H9 (cell line): ENCODE measurements at regions not wholly inside any gene's neighbourhood (a gene's known extent, or its start where the extent isn't known, plus 50 kb on each side); places are given as distances from the start of the nearest gene placed in this dataset.

ENCODE experiments used
- DNase-seq: peaks from one replicate; pipeline ENCODE4 v3.0.0-alpha.2; 2017
- H2AFZ ChIP-seq: one replicate; pipeline ENCODE4 v1.6.1; 2013; ENCODE audit warnings: mild to moderate bottlenecking, low read length, control low read depth, moderate library complexity
- H2AK5ac ChIP-seq: 2 replicates; pipeline ENCODE4 v1.6.1; 2013; ENCODE audit warnings: low read length, control low read depth, mixed read lengths; ENCODE audit not compliant: insufficient read length
- H2BK120ac ChIP-seq: one replicate; pipeline ENCODE4 v1.6.1; 2013; ENCODE audit warnings: low read depth, mild to moderate bottlenecking, low read length, control low read depth, inconsistent platforms; ENCODE audit not compliant: poor library complexity, severe bottlenecking
- H2BK12ac ChIP-seq: 2 replicates; pipeline ENCODE4 v1.6.1; 2013; ENCODE audit warnings: low read length, control low read depth, mixed read lengths, low read depth; ENCODE audit not compliant: insufficient read length
- H2BK15ac ChIP-seq: 2 replicates; pipeline ENCODE4 v1.6.1; 2013; ENCODE audit warnings: low read depth, low read length, control low read depth
- H2BK20ac ChIP-seq: one replicate; pipeline ENCODE4 v1.6.1; 2013; ENCODE audit warnings: low read depth, mild to moderate bottlenecking, low read length, control low read depth, inconsistent platforms; ENCODE audit not compliant: poor library complexity, severe bottlenecking
- H2BK5ac ChIP-seq: 2 replicates; pipeline ENCODE4 v1.6.1; 2013; ENCODE audit warnings: low read length, control low read depth, mixed read lengths; ENCODE audit not compliant: insufficient read length
- H3K14ac ChIP-seq: 2 replicates; pipeline ENCODE4 v1.6.1; 2013; ENCODE audit warnings: low read length, control low read depth; ENCODE audit not compliant: insufficient read depth
- H3K18ac ChIP-seq: 2 replicates; pipeline ENCODE4 v1.6.1; 2013; ENCODE audit warnings: low read depth, mild to moderate bottlenecking, mixed read lengths, low read length, control low read depth; ENCODE audit not compliant: insufficient read length
- H3K23ac ChIP-seq: 2 replicates; pipeline ENCODE4 v1.6.1; 2013; ENCODE audit warnings: low read length, control low read depth, mixed read lengths, low read depth; ENCODE audit not compliant: insufficient read length
- H3K23me2 ChIP-seq: 2 replicates; pipeline ENCODE4 v1.6.1; 2013; ENCODE audit warnings: low read depth, mild to moderate bottlenecking, mixed read lengths, low read length, control low read depth; ENCODE audit not compliant: insufficient read length, poor library complexity, severe bottlenecking
- H3K27ac ChIP-seq: 2 replicates; pipeline ENCODE4 v1.5.1; 2013; ENCODE audit warnings: low read length, control low read depth, mixed read lengths, low read depth; ENCODE audit not compliant: insufficient read length
- H3K27me3 ChIP-seq: 2 replicates; pipeline ENCODE4 v1.6.1; 2013; ENCODE audit warnings: low read length, control low read depth, inconsistent platforms; ENCODE audit not compliant: insufficient read depth
- H3K4ac ChIP-seq: 2 replicates; pipeline ENCODE4 v1.6.1; 2013; ENCODE audit warnings: low read depth, mild to moderate bottlenecking, control low read depth, inconsistent platforms, low read length, moderate library complexity
- H3K4me1 ChIP-seq: 2 replicates; pipeline ENCODE4 v1.6.1; 2013; ENCODE audit warnings: low read length, control low read depth, inconsistent platforms; ENCODE audit not compliant: insufficient read depth
- H3K4me2 ChIP-seq: 2 replicates; pipeline ENCODE4 v1.6.1; 2013; ENCODE audit warnings: low read length, control low read depth, mixed read lengths; ENCODE audit not compliant: insufficient read length, insufficient read depth
- H3K56ac ChIP-seq: 2 replicates; pipeline ENCODE4 v1.6.1; 2013; ENCODE audit warnings: low read depth, mild to moderate bottlenecking, mixed read lengths, low read length, control low read depth; ENCODE audit not compliant: insufficient read length
- H3K79me1 ChIP-seq: 2 replicates; pipeline ENCODE4 v1.6.1; 2013; ENCODE audit warnings: low read depth, mild to moderate bottlenecking, moderate library complexity, low read length, control low read depth, inconsistent platforms; ENCODE audit not compliant: insufficient read depth, poor library complexity, severe bottlenecking
- H3K79me2 ChIP-seq: 2 replicates; pipeline ENCODE4 v1.6.1; 2013; ENCODE audit warnings: low read length, control low read depth, inconsistent platforms; ENCODE audit not compliant: insufficient read depth
- H3K9ac ChIP-seq: 2 replicates; pipeline ENCODE4 v1.6.1; 2013; ENCODE audit warnings: low read length, control low read depth, mixed read lengths; ENCODE audit not compliant: insufficient read length; ENCODE audit errors: extremely low read depth
- H3K9me3 ChIP-seq: one replicate; pipeline ENCODE4 v1.6.1; 2013; ENCODE audit warnings: low read depth, low read length, inconsistent platforms; ENCODE audit not compliant: control insufficient read depth
- H3T11ph ChIP-seq: one replicate; pipeline ENCODE4 v1.6.1; 2013; ENCODE audit warnings: mild to moderate bottlenecking, low read length, control low read depth, inconsistent platforms
- H4K20me1 ChIP-seq: one replicate; pipeline ENCODE4 v1.6.1; 2013; ENCODE audit not compliant: control insufficient read depth, insufficient read length, insufficient read depth
- H4K5ac ChIP-seq: 2 replicates; pipeline ENCODE4 v1.6.1; 2013; ENCODE audit warnings: low read depth, mild to moderate bottlenecking, mixed read lengths, low read length, control low read depth; ENCODE audit not compliant: insufficient read length
- H4K8ac ChIP-seq: replicated peaks from 2 replicates; pipeline ENCODE4 v1.6.1; 2013; ENCODE audit warnings: low read length, control low read depth, mixed read lengths, low read depth; ENCODE audit not compliant: insufficient read length
- H4K91ac ChIP-seq: 2 replicates; pipeline ENCODE4 v1.6.1; 2013; ENCODE audit warnings: low read depth, mild to moderate bottlenecking, moderate library complexity, mixed read lengths, low read length, control low read depth; ENCODE audit not compliant: insufficient read length
- H3K27ac Mint-ChIP-seq, 3 experiments: 2 replicates in 2 of 3; 3 replicates in 1 of 3; pipeline ENCODE4 v1.8.0; 2020 to 2021; ENCODE audit warnings: mixed read lengths in 3 of 3, mild to moderate bottlenecking in 1 of 3, moderate library complexity in 1 of 3
- H3K27me3 Mint-ChIP-seq: 2 replicates; pipeline ENCODE4 v1.8.0; 2021; ENCODE audit warnings: low read depth, mild to moderate bottlenecking, moderate library complexity, mixed read lengths
- H3K36me3 Mint-ChIP-seq, 3 experiments: 2 replicates in 2 of 3; 3 replicates in 1 of 3; pipeline ENCODE4 v1.8.0; 2020 to 2021; ENCODE audit warnings: low read depth in 3 of 3, mixed read lengths in 3 of 3; ENCODE audit not compliant: insufficient read depth in 1 of 3
- H3K4me1 Mint-ChIP-seq, 2 experiments: 2 replicates each; pipeline ENCODE4 v1.8.0; 2020; ENCODE audit warnings: mixed read lengths in 2 of 2
- H3K4me3 Mint-ChIP-seq, 2 experiments: 2 replicates in 1 of 2; 3 replicates in 1 of 2; pipeline ENCODE4 v1.8.0; 2020 to 2021; ENCODE audit warnings: mild to moderate bottlenecking in 2 of 2, mixed read lengths in 2 of 2, moderate library complexity in 1 of 2
- H3K9me3 Mint-ChIP-seq, 2 experiments: 2 replicates in 1 of 2; 3 replicates in 1 of 2; pipeline ENCODE4 v1.8.0; 2020; ENCODE audit warnings: mild to moderate bottlenecking in 2 of 2, mixed read lengths in 2 of 2, moderate library complexity in 1 of 2
- WGBS: extraction: QIAGEN DNeasy Blood & Tissue Kit; methylation state at CpG from one replicate; pipeline ENCODE4 v1.1.7; 2013; ENCODE audit warnings: missing lambda C conversion rate, low lambda C conversion rate, mixed read lengths; ENCODE audit not compliant: insufficient read length; ENCODE audit errors: extremely low coverage; 5-methylcytosine and 5-hydroxymethylcytosine counted together
- TF ChIP-seq, protein P1 (sequence below): fragments of 200-600 bp; sonication (generic); conservative IDR thresholded peaks from 3 replicates; pipeline ENCODE4 v1.8.0; 2021; ENCODE audit warnings: antibody characterized with exemption, mild to moderate bottlenecking

DNA sequence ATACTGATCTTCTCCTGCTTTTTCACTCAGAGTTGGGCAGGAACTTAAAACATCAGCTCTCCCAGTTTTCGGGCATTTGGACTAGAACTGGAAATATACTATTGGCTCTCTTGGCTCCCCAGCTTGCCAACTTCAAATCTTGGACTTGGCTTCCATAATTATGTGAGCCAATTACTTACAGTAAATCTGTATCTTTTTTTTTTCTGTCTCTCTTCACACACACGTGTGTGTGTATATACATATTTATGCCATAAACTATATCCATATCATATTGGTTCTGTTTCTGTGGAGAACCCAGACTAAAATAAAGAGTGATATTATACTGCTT lies 379.6 kb upstream of the PRR16 start:
- Mint-ChIP-seq H3K9me3 (no peaks in the 10 kb centered on the region; a peak in 1 of 5 replicates), H3K4me3 (no peak overlapping the region), H3K27me3 (no peaks in the 10 kb centered on the region), H3K27ac (peak overlapping the region in 1 of 3 experiments; percentile 80; a peak in 2 of 7 replicates), H3K4me1 (peaks cover 11 to 14% of the 10 kb centered on the region in 2 experiments), H3K36me3 (no peaks in the 10 kb centered on the region)
- H3K4ac ChIP-seq = no peak overlapping the region
- no peaks in the 10 kb centered on the region for H3K9me3 ChIP-seq
- no peak overlapping the region for H3K4me2 ChIP-seq
- H4K8ac ChIP-seq = no peak overlapping the region
- H2BK120ac ChIP-seq = no peak overlapping the region
- H3T11ph ChIP-seq = no peak overlapping the region
- TF ChIP-seq, protein P1, sequence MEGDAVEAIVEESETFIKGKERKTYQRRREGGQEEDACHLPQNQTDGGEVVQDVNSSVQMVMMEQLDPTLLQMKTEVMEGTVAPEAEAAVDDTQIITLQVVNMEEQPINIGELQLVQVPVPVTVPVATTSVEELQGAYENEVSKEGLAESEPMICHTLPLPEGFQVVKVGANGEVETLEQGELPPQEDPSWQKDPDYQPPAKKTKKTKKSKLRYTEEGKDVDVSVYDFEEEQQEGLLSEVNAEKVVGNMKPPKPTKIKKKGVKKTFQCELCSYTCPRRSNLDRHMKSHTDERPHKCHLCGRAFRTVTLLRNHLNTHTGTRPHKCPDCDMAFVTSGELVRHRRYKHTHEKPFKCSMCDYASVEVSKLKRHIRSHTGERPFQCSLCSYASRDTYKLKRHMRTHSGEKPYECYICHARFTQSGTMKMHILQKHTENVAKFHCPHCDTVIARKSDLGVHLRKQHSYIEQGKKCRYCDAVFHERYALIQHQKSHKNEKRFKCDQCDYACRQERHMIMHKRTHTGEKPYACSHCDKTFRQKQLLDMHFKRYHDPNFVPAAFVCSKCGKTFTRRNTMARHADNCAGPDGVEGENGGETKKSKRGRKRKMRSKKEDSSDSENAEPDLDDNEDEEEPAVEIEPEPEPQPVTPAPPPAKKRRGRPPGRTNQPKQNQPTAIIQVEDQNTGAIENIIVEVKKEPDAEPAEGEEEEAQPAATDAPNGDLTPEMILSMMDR = no peak
- H3K27ac ChIP-seq = no peak overlapping the region
- DNase-seq = no peak
- H3K56ac ChIP-seq = no peak overlapping the region
- H2BK20ac ChIP-seq = no peak overlapping the region
- H3K79me1 ChIP-seq = no peaks in the 10 kb centered on the region
- no peak overlapping the region for H3K14ac ChIP-seq
- H4K91ac ChIP-seq = no peak overlapping the region
- H3K4me1 ChIP-seq = no peaks in the 10 kb centered on the region
- H2AK5ac ChIP-seq = no peak overlapping the region
- H2BK5ac ChIP-seq = no peak overlapping the region
- H3K79me2 ChIP-seq = no peaks in the 10 kb centered on the region
- H3K18ac ChIP-seq = no peak overlapping the region
- no peak overlapping the region for H4K5ac ChIP-seq
- no peak overlapping the region for H3K9ac ChIP-seq
- H3K23me2 ChIP-seq = no peaks in the 10 kb centered on the region
- no CpG with 5 or more reads among the region's 2 CpGs for WGBS
- no peaks in the 10 kb centered on the region for H3K27me3 ChIP-seq
- H3K23ac ChIP-seq = no peak overlapping the region
- H2AFZ ChIP-seq = no peak overlapping the region
- no peak overlapping the region for H2BK15ac ChIP-seq
- H2BK12ac ChIP-seq = no peak overlapping the region
- H4K20me1 ChIP-seq = no peaks in the 10 kb centered on the region
